Suprapubic skin (tissue), 4 donors: ENCODE measurements at regions not wholly inside any gene's neighbourhood (a gene's known extent, or its start where the extent isn't known, plus 50 kb on each side); places are given as distances from the start of the nearest gene placed in this dataset.

ENCODE experiments used
- DNase-seq, 2 donors: peaks; one replicate each; pipeline ENCODE4 v3.0.0-alpha.2; 2019; ENCODE audit warnings: low spot score in 2 of 2
- H3K27ac ChIP-seq: fragments of 200-600 bp; sonication (generic); one replicate; pipeline ENCODE4 v1.5.1; 2019
- H3K27me3 ChIP-seq: fragments of 200-600 bp; sonication (generic); one replicate; pipeline ENCODE4 v1.5.1; 2019
- H3K36me3 ChIP-seq: fragments of 200-600 bp; sonication (generic); one replicate; pipeline ENCODE4 v1.5.1; 2019
- H3K4me1 ChIP-seq: fragments of 200-600 bp; sonication (generic); one replicate; pipeline ENCODE4 v1.5.1; 2019
- H3K4me3 ChIP-seq: fragments of 200-600 bp; sonication (generic); one replicate; pipeline ENCODE4 v1.5.1; 2019; ENCODE audit warnings: mild to moderate bottlenecking
- H3K9me3 ChIP-seq: fragments of 200-600 bp; sonication (generic); one replicate; pipeline ENCODE4 v1.5.1; 2019
- CTCF ChIP-seq, 2 donors: fragments of 200-600 bp in 1 of 2; fragments of 450-650 bp in 1 of 2; sonication (generic) in 1 of 2; IDR thresholded peaks; one replicate each; pipeline ENCODE4 v1.5.1; 2016 to 2019; ENCODE audit warnings: antibody characterized with exemption in 2 of 2, mild to moderate bottlenecking in 1 of 2, moderate library complexity in 1 of 2
- EP300 ChIP-seq: sonication (generic); formaldehyde crosslinking; IDR thresholded peaks from one replicate; pipeline ENCODE4 v1.6.1; 2017; ENCODE audit warnings: antibody characterized with exemption
- POLR2A ChIP-seq, 2 donors: fragments of 450-650 bp; IDR thresholded peaks; one replicate each; pipeline ENCODE4 v1.6.1; 2017; ENCODE audit warnings: antibody characterized with exemption in 2 of 2, mild to moderate bottlenecking in 2 of 2, moderate library complexity in 2 of 2
- POLR2AphosphoS5 ChIP-seq, 3 donors: sonication (generic); formaldehyde crosslinking; IDR thresholded peaks; one replicate each; pipeline ENCODE4 v1.6.1; 2017; ENCODE audit warnings: antibody characterized with exemption in 3 of 3
- WGBS: methylation state at CpG from one replicate; pipeline ENCODE4 v1.1.5; 2018; 5-methylcytosine and 5-hydroxymethylcytosine counted together

GRCh38 chr17:31598921-31599571 lies 207.6 kb downstream of the RAB11FIP4 start:
- Histone ChIP-seq H3K27me3 (no peaks in the 10 kb centered on the region), H3K4me1 (peaks cover 28% of the 10 kb centered on the region), H3K36me3 (no peaks in the 10 kb centered on the region), H3K4me3 (no peak overlapping the region), H3K9me3 (no peaks in the 10 kb centered on the region), H3K27ac (no peak overlapping the region)
- DNase-seq: peak in 1 of 2 donors; percentile 71
- TF ChIP-seq CTCF (IDR thresholded peaks at IDR 0.05) (no peak), POLR2A (IDR thresholded peaks at IDR 0.05) (no peak), POLR2AphosphoS5 (IDR thresholded peaks at IDR 0.05) (no peak), EP300 (no peak)
- WGBS: 73% methylated on average over 11 of the region's 11 CpGs

GRCh38 chr17:31598399-31598782 lies 206.9 kb downstream of the RAB11FIP4 start:
- no peak overlapping the region for H3K27ac ChIP-seq
- no peaks in the 10 kb centered on the region for H3K36me3 ChIP-seq
- 56% methylated on average over 4 of the region's 4 CpGs for WGBS
- H3K9me3 ChIP-seq: no peaks in the 10 kb centered on the region
- peak in 1 of 2 donors; percentile 23 for DNase-seq
- H3K4me1 ChIP-seq: peaks cover 34% of the 10 kb centered on the region
- no peaks in the 10 kb centered on the region for H3K27me3 ChIP-seq
- no peak overlapping the region for H3K4me3 ChIP-seq
- no peak for TF ChIP-seq EP300
- TF ChIP-seq POLR2A (IDR thresholded peaks at IDR 0.05): no peak
- no peak for TF ChIP-seq POLR2AphosphoS5 (IDR thresholded peaks at IDR 0.05)
- no peak for TF ChIP-seq CTCF (IDR thresholded peaks at IDR 0.05)

- no peak for TF ChIP-seq CTCF (IDR thresholded peaks at IDR 0.05)
- peaks cover 36% of the 10 kb centered on the region for H3K4me1 ChIP-seq
- no peaks in the 10 kb centered on the region for H3K27me3 ChIP-seq
- no peaks in the 10 kb centered on the region for H3K9me3 ChIP-seq
- H3K36me3 ChIP-seq: no peaks in the 10 kb centered on the region
- peak in 1 of 2 donors; percentile 67 for DNase-seq
- no peak overlapping the region for H3K27ac ChIP-seq
- WGBS: 96% methylated on average over 7 of the region's 10 CpGs
- no peak overlapping the region for H3K4me3 ChIP-seq
These were observed 206.3 kb downstream of the RAB11FIP4 start for GRCh38 chr17:31597646-31598398.

- Histone ChIP-seq H3K27ac (peak overlapping the region; percentile 57), H3K4me1 (peaks cover 36% of the 10 kb centered on the region), H3K9me3 (no peaks in the 10 kb centered on the region), H3K27me3 (no peaks in the 10 kb centered on the region), H3K36me3 (no peaks in the 10 kb centered on the region), H3K4me3 (no peak overlapping the region)
- 45% methylated on average over 4 of the region's 16 CpGs for WGBS
- peak in 1 of 2 donors; percentile 77 for DNase-seq
- no peak for TF ChIP-seq POLR2A (IDR thresholded peaks at IDR 0.05)
- no peak for TF ChIP-seq CTCF (IDR thresholded peaks at IDR 0.05)
- no peak for TF ChIP-seq EP300
- TF ChIP-seq POLR2AphosphoS5 (IDR thresholded peaks at IDR 0.05): no peak
These were observed 205.2 kb downstream of the RAB11FIP4 start for GRCh38 chr17:31596382-31597323.
